PFSK-1 (cell line): ENCODE measurements at regions not wholly inside any gene's neighbourhood (a gene's known extent, or its start where the extent isn't known, plus 50 kb on each side); places are given as distances from the start of the nearest gene placed in this dataset.

ENCODE experiments used
- FOXP2 ChIP-seq: optimal IDR thresholded peaks from 2 replicates; pipeline ENCODE3; 2011; ENCODE audit warnings: borderline replicate concordance, control low read depth, inconsistent platforms; ENCODE audit not compliant: insufficient read depth; ENCODE audit errors: extremely low read length, extremely low read depth
- POLR2AphosphoS5 ChIP-seq: IDR thresholded peaks from 2 replicates; pipeline ENCODE4 v1.6.1; 2012; ENCODE audit warnings: low read depth, mild to moderate bottlenecking, control low read depth, low read length, moderate library complexity
- SIN3A ChIP-seq: IDR thresholded peaks from 2 replicates; pipeline ENCODE4 v1.6.1; 2012; ENCODE audit warnings: mild to moderate bottlenecking, low read length, moderate library complexity, borderline replicate concordance; ENCODE audit not compliant: insufficient read depth
- TAF1 ChIP-seq: IDR thresholded peaks from 2 replicates; pipeline ENCODE4 v1.6.1; 2012; ENCODE audit warnings: low read length, control low read depth, borderline replicate concordance; ENCODE audit not compliant: insufficient read depth
- TF ChIP-seq, protein P1 (sequence below), 2 experiments: IDR thresholded peaks; 2 replicates each; pipeline versions ENCODE4 v1.6.1 to v1.8.0; 2011 to 2012; ENCODE audit warnings: low read depth in 2 of 2, low read length in 2 of 2, control low read depth in 1 of 2, inconsistent platforms in 1 of 2, mild to moderate bottlenecking in 1 of 2, moderate library complexity in 1 of 2; ENCODE audit not compliant: insufficient read depth in 1 of 2

DNA sequence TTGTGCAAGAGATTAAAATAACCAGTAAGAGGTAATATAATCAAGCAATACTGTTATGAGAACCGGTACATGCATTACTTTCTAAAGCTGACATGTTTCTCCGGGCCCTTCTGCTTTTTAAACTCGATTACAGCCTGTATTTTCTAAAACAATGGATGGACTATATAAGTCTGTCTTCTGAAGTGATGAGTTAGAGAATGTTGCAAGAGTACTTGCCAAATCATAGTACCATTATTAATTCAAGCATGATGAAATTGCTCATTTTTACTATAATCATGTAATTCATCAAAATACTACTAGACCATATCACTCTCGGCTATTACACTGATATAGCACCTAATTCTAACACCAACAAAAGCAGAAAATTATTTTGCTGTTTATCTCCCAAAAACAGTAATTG is 1240.3 kb upstream of the ACVR2A start:
- no peak for TF ChIP-seq FOXP2
- TF ChIP-seq POLR2AphosphoS5 = no peak
- no peak for TF ChIP-seq SIN3A
- TF ChIP-seq, protein P1, sequence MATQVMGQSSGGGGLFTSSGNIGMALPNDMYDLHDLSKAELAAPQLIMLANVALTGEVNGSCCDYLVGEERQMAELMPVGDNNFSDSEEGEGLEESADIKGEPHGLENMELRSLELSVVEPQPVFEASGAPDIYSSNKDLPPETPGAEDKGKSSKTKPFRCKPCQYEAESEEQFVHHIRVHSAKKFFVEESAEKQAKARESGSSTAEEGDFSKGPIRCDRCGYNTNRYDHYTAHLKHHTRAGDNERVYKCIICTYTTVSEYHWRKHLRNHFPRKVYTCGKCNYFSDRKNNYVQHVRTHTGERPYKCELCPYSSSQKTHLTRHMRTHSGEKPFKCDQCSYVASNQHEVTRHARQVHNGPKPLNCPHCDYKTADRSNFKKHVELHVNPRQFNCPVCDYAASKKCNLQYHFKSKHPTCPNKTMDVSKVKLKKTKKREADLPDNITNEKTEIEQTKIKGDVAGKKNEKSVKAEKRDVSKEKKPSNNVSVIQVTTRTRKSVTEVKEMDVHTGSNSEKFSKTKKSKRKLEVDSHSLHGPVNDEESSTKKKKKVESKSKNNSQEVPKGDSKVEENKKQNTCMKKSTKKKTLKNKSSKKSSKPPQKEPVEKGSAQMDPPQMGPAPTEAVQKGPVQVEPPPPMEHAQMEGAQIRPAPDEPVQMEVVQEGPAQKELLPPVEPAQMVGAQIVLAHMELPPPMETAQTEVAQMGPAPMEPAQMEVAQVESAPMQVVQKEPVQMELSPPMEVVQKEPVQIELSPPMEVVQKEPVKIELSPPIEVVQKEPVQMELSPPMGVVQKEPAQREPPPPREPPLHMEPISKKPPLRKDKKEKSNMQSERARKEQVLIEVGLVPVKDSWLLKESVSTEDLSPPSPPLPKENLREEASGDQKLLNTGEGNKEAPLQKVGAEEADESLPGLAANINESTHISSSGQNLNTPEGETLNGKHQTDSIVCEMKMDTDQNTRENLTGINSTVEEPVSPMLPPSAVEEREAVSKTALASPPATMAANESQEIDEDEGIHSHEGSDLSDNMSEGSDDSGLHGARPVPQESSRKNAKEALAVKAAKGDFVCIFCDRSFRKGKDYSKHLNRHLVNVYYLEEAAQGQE (IDR thresholded peaks at IDR 0.05; ENCODE audit: insufficient read depth in 1 of 2, low read depth in 2 of 2, low read length in 2 of 2) = no peak
- no peak for TF ChIP-seq TAF1

DNA sequence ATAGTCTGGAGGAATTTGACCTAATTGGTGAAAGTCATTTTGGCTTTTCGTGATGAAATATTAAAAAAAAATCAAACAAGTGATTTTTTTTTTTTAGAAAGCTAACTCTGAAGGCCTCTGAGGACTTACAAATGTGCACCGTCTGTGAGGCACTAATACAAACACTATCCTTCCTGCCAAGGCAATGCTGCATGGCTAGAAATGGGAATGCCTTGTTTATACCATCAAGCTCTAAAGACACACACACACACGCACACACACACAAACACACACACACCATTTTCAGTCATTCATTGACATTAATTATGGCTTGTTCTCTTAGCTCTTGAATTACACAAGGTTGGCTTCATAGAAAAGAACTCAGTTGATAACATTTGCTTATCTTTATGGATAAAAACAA is 1242.0 kb upstream of the ACVR2A start:
- TF ChIP-seq TAF1 (no peak), FOXP2 (peak; percentile 18)

DNA sequence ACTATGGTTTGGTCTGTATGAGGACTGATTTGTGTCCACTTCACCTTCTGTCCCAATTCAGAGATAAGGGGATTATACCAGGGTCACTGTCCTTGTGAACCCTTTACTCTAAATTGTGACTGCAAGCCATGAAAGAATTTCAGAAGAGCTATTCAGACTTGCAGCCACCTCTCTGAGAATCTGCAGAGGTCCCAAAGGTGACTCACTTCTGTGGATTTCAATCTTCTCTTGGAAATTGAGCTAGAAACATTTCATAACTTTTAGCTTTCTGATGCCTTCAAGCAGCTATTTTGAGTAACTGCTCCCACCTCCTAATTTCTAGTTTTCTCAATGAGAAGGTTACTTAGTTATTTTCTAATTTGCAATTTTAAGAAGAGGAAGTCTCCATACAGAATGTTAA is 1242.4 kb upstream of the ACVR2A start:
- TF ChIP-seq TAF1 (no peak), POLR2AphosphoS5 (no peak), SIN3A (no peak), FOXP2 (no peak)
- TF ChIP-seq, protein P1 (IDR thresholded peaks at IDR 0.05; ENCODE audit: insufficient read depth in 1 of 2, low read depth in 2 of 2, low read length in 2 of 2) = no peak

DNA sequence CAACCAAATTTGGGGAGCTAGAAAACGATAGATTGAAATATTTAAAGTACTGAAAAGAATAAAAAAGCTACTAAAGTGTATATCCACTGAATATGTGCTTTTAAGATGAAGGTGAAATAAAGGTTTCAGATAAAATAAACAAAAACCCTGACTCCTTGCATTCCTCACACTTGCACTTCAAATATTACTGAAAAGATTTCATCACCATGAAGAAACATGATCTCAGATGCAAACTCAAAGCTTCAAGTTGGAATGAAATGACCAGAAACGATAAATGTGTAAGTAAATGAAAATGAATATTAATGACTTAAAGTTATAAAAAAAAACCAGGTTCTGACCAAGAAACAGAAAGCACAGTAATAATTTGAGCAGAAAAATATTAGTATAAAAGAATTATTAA is 1246.0 kb upstream of the ACVR2A start:
- TF ChIP-seq TAF1 (no peak), POLR2AphosphoS5 (no peak), SIN3A (no peak), FOXP2 (no peak)
- TF ChIP-seq, protein P1 (IDR thresholded peaks at IDR 0.05; ENCODE audit: insufficient read depth in 1 of 2, low read depth in 2 of 2, low read length in 2 of 2) = no peak

DNA sequence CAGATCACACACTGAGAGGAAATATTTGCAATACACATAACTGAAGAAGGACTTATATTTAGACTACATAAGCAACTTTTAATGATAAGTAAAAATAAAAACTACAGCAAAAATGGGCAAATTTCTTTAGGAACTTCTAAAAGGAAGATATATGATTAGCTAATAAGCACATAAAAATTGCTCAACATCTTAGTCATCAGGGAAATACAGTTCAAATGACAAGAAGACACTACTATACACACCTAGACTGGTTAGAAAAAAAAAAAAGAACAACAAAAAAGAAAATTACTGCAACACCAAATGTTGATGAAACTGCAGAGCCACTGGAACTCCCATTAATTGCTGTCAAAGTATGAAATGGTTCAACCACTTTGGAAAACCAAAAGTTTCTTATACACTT is 1247.5 kb upstream of the ACVR2A start:
- no peak for TF ChIP-seq TAF1
- TF ChIP-seq FOXP2 = no peak
- no peak for TF ChIP-seq POLR2AphosphoS5
- TF ChIP-seq SIN3A = no peak
- TF ChIP-seq, protein P1 (IDR thresholded peaks at IDR 0.05; ENCODE audit: insufficient read depth in 1 of 2, low read depth in 2 of 2, low read length in 2 of 2) = no peak
